Prostate gland (tissue), 2 donors: ENCODE measurements at regions not wholly inside any gene's neighbourhood (a gene's known extent, or its start where the extent isn't known, plus 50 kb on each side); places are given as distances from the start of the nearest gene placed in this dataset.
"Not testable (repeated sequence)": the region's sequence is repeated elsewhere in the genome, so short reads cannot be mapped to it uniquely, and the experiment has no call there.

ENCODE experiments used
- DNase-seq: peaks from one replicate; pipeline ENCODE4 v3.0.0-alpha.2; 2019; ENCODE audit warnings: low spot score
- H3K27ac ChIP-seq, 2 donors: fragments of 200-600 bp; sonication (generic); 2 replicates each; pipeline ENCODE4 v1.5.1; 2017 to 2019
- H3K27me3 ChIP-seq: fragments of 200-600 bp; sonication (generic); replicated peaks from 2 replicates; pipeline ENCODE4 v1.5.1; 2019; ENCODE audit not compliant: insufficient read depth
- H3K36me3 ChIP-seq, 2 donors: fragments of 200-600 bp; sonication (generic); 1 replicate in 1 of 2; 2 replicates in 1 of 2; pipeline versions ENCODE4 v1.5.1 to v1.8.1; 2017 to 2019
- H3K4me1 ChIP-seq: fragments of 200-600 bp; sonication (generic); replicated peaks from 2 replicates; pipeline ENCODE4 v1.5.1; 2019
- H3K4me3 ChIP-seq, 2 donors: fragments of 200-600 bp; sonication (generic); 2 replicates each; pipeline ENCODE4 v1.5.1; 2017 to 2019
- H3K9me3 ChIP-seq: fragments of 200-600 bp; sonication (generic); 2 replicates; pipeline ENCODE4 v1.5.1; 2017
- CTCF ChIP-seq, 4 experiments: fragments of 200-600 bp in 2 of 4; fragments of 450-650 bp in 2 of 4; sonication (generic) in 2 of 4; IDR thresholded peaks; 1 replicate in 3 of 4; 2 replicates in 1 of 4; pipeline ENCODE4 v1.5.1; 2016 to 2019; ENCODE audit warnings: antibody characterized with exemption in 4 of 4, mild to moderate bottlenecking in 2 of 4, moderate library complexity in 2 of 4
- POLR2A ChIP-seq: fragments of 450-650 bp; IDR thresholded peaks from one replicate; pipeline ENCODE4 v1.6.1; 2016; ENCODE audit warnings: antibody characterized with exemption, mild to moderate bottlenecking
- POLR2AphosphoS5 ChIP-seq: sonication (generic); formaldehyde crosslinking; IDR thresholded peaks from one replicate; pipeline ENCODE4 v1.6.1; 2017; ENCODE audit warnings: antibody characterized with exemption
- WGBS: methylation state at CpG from one replicate; pipeline ENCODE4 v1.1.5; 2018; 5-methylcytosine and 5-hydroxymethylcytosine counted together
- intact Hi-C: fragments of 100-400 bp; cut with DNase I; formaldehyde crosslinking; loops from one replicate; pipeline ENCODE4 v1.14.2; 2022

- intact Hi-C loops: no loop called here
- 76% methylated on average over 3 of the region's 3 CpGs for WGBS
- TF ChIP-seq POLR2A: no peak
- no peak for TF ChIP-seq POLR2AphosphoS5
- TF ChIP-seq CTCF (IDR thresholded peaks at IDR 0.05): no peak
Observed at GRCh38 chr3:18558507-18558906, 133.4 kb upstream of the SATB1 start.

GRCh38 chr3:18557216-18557615 is 132.1 kb upstream of the SATB1 start:
- Histone ChIP-seq H3K9me3 (no peaks in the 10 kb centered on the region), H3K27me3 (no peaks in the 10 kb centered on the region), H3K4me1 (no peaks in the 10 kb centered on the region), H3K4me3 (no peak overlapping the region), H3K27ac (no peak overlapping the region), H3K36me3 (no peaks in the 10 kb centered on the region)
- 85% methylated on average over 3 of the region's 3 CpGs for WGBS
- DNase-seq: no peak
- TF ChIP-seq POLR2AphosphoS5 (no peak), CTCF (IDR thresholded peaks at IDR 0.05) (no peak), POLR2A (no peak)
- intact Hi-C loops: no loop called here

More at GRCh38 chr3:18558507-18558906, 133.4 kb upstream of the SATB1 start:
- Histone ChIP-seq H3K4me1 (no peaks in the 10 kb centered on the region), H3K27ac (no peak overlapping the region), H3K27me3 (no peaks in the 10 kb centered on the region), H3K4me3 (no peak overlapping the region), H3K36me3 (no peaks in the 10 kb centered on the region), H3K9me3 (no peaks in the 10 kb centered on the region)
- DNase-seq: no peak

- TF ChIP-seq CTCF (IDR thresholded peaks at IDR 0.05) (no peak), POLR2AphosphoS5 (no peak), POLR2A (no peak)
- H3K27me3 ChIP-seq: no peaks in the 10 kb centered on the region
- no peaks in the 10 kb centered on the region for H3K36me3 ChIP-seq
- WGBS: 83% methylated on average over 4 of the region's 4 CpGs
- DNase-seq: no peak
- no peak overlapping the region for H3K27ac ChIP-seq
- H3K4me1 ChIP-seq: no peaks in the 10 kb centered on the region
- H3K9me3 ChIP-seq: no peaks in the 10 kb centered on the region
- intact Hi-C loops: no loop called here
- H3K4me3 ChIP-seq: no peak overlapping the region
Observed at GRCh38 chr3:18556503-18557135, 131.5 kb upstream of the SATB1 start.

GRCh38 chr3:18556001-18556408 is 130.9 kb upstream of the SATB1 start:
- 90% methylated on average over 3 of the region's 3 CpGs for WGBS
- no peak overlapping the region for H3K27ac ChIP-seq
- TF ChIP-seq CTCF (IDR thresholded peaks at IDR 0.05) (no peak), POLR2AphosphoS5 (no peak), POLR2A (no peak)
- intact Hi-C loops: no loop called here
- H3K4me1 ChIP-seq: no peaks in the 10 kb centered on the region
- H3K4me3 ChIP-seq: no peak overlapping the region
- H3K9me3 ChIP-seq: no peaks in the 10 kb centered on the region
- no peak for DNase-seq
- no peaks in the 10 kb centered on the region for H3K27me3 ChIP-seq
- no peaks in the 10 kb centered on the region for H3K36me3 ChIP-seq

GRCh38 chr3:18552579-18553105 is 127.5 kb upstream of the SATB1 start:
- H3K4me3 ChIP-seq, H3K9me3 ChIP-seq, DNase-seq, intact Hi-C loops, H3K27ac ChIP-seq, H3K4me1 ChIP-seq, H3K36me3 ChIP-seq, H3K27me3 ChIP-seq: not testable (repeated sequence)
- 90% methylated on average over 9 of the region's 9 CpGs for WGBS
